Caco-2 (cell line): ENCODE measurements at regions not wholly inside any gene's neighbourhood (a gene's known extent, or its start where the extent isn't known, plus 50 kb on each side); places are given as distances from the start of the nearest gene placed in this dataset.

Experiments
- BruUV-seq: library from RNA; stranded (reverse); fragments of 400-500 nt; replicated peaks from 2 replicates; lab custom pipeline; 2021; lab: Mats Ljungman, UMichigan
- CTCF ChIA-PET: fragments of 300-600 bp; sonication (Branson Sonifier 250); formaldehyde crosslinking; loops from one replicate; lab custom pipeline; 2022; ENCODE audit warnings: antibody characterized with exemption; lab: Charles Lee
- POLR2A ChIA-PET: fragments of 300-600 bp; sonication (Branson Sonifier 250); formaldehyde crosslinking; loops from one replicate; lab custom pipeline; 2022; ENCODE audit warnings: antibody characterized with exemption; lab: Charles Lee
- DNase-seq, 2 experiments: peaks; one replicate each; pipeline versions ENCODE4 v3.0.0 to v3.0.0-alpha.2; 2020 to 2022
- H3K27me3 ChIP-seq: replicated peaks from 2 replicates; pipeline ENCODE4 v1.6.0; 2011; ENCODE audit warnings: low read length; ENCODE audit not compliant: control insufficient read depth, insufficient read depth
- H3K36me3 ChIP-seq: 2 replicates; pipeline ENCODE4 v1.5.1; 2011; ENCODE audit warnings: low read length; ENCODE audit not compliant: control insufficient read depth, insufficient read depth
- H3K4me1 ChIP-seq: fragments of 250-450 bp; sonication (Bioruptor Pico); 2 replicates; pipeline ENCODE4 v1.5.1; 2020; ENCODE audit warnings: mild to moderate bottlenecking
- H3K4me3 ChIP-seq: 2 replicates; pipeline ENCODE4 v1.5.1; 2011; ENCODE audit warnings: low read depth, mild to moderate bottlenecking, control low read depth, low read length
- H3K9me3 ChIP-seq: fragments of 250-450 bp; sonication (Bioruptor Pico); 2 replicates; pipeline ENCODE4 v1.5.1; 2020; ENCODE audit warnings: mild to moderate bottlenecking, moderate library complexity
- H3K27ac Mint-ChIP-seq: one replicate; pipeline ENCODE4 v1.8.0; 2022; ENCODE audit warnings: mixed read lengths; ENCODE audit not compliant: unreplicated experiment
- H3K27me3 Mint-ChIP-seq: one replicate; pipeline ENCODE4 v1.8.0; 2022; ENCODE audit warnings: mixed read lengths; ENCODE audit not compliant: insufficient read depth, unreplicated experiment
- H3K36me3 Mint-ChIP-seq: one replicate; pipeline ENCODE4 v1.8.0; 2022; ENCODE audit warnings: mild to moderate bottlenecking, mixed read lengths; ENCODE audit not compliant: insufficient read depth, unreplicated experiment
- H3K4me1 Mint-ChIP-seq: one replicate; pipeline ENCODE4 v1.8.0; 2022; ENCODE audit warnings: low read depth, mixed read lengths; ENCODE audit not compliant: unreplicated experiment
- H3K4me3 Mint-ChIP-seq: one replicate; pipeline ENCODE4 v1.8.0; 2022; ENCODE audit warnings: mild to moderate bottlenecking, moderate library complexity, mixed read lengths; ENCODE audit not compliant: unreplicated experiment
- H3K9me3 Mint-ChIP-seq: one replicate; pipeline ENCODE4 v1.8.0; 2022; ENCODE audit warnings: mixed read lengths; ENCODE audit not compliant: unreplicated experiment
- CTCF ChIP-seq, 2 experiments: fragments of 200-600 bp in 1 of 2; IDR thresholded peaks; 1 replicate in 1 of 2; 2 replicates in 1 of 2; pipeline versions ENCODE4 v1.5.1 to v1.8.0; 2011 to 2022; ENCODE audit warnings: antibody characterized with exemption in 1 of 2, control low read depth in 1 of 2, inconsistent platforms in 1 of 2, low read depth in 1 of 2, low read length in 1 of 2, mild to moderate bottlenecking in 1 of 2, moderate library complexity in 1 of 2; ENCODE audit not compliant: insufficient read depth in 1 of 2, severe bottlenecking in 1 of 2, unreplicated experiment in 1 of 2
- intact Hi-C: fragments of 100-400 bp; cut with micrococcal nuclease; formaldehyde crosslinking; loops from one replicate; pipeline ENCODE4 v1.10.0; 2022; ENCODE audit not compliant: unreplicated experiment

GRCh38 chr5:130692770-130693169 lies 472.3 kb downstream of the HINT1 start:
- no TSS peak for BruUV-seq
- ChIA-PET POLR2A (no interaction called here), CTCF (no interaction called here)
- no peak for TF ChIP-seq CTCF (IDR thresholded peaks at IDR 0.05; ENCODE audit: insufficient read depth in 1 of 2, low read depth in 1 of 2, low read length in 1 of 2, severe bottlenecking in 1 of 2, unreplicated experiment in 1 of 2)
- H3K36me3 ChIP-seq: no peaks in the 10 kb centered on the region
- Mint-ChIP-seq H3K4me1 (no peaks in the 10 kb centered on the region), H3K4me3 (no peak overlapping the region), H3K9me3 (peaks cover 9% of the 10 kb centered on the region), H3K27me3 (no peaks in the 10 kb centered on the region), H3K27ac (no peak overlapping the region), H3K36me3 (no peaks in the 10 kb centered on the region)
- H3K4me3 ChIP-seq: no peak overlapping the region
- no peak for DNase-seq
- no peaks in the 10 kb centered on the region for H3K9me3 ChIP-seq
- H3K4me1 ChIP-seq: no peaks in the 10 kb centered on the region
- no peaks in the 10 kb centered on the region for H3K27me3 ChIP-seq
- intact Hi-C loops: no loop called here

- no peaks in the 10 kb centered on the region for H3K27me3 ChIP-seq
- Mint-ChIP-seq H3K9me3 (peaks cover 9% of the 10 kb centered on the region), H3K36me3 (no peaks in the 10 kb centered on the region), H3K27me3 (no peaks in the 10 kb centered on the region), H3K4me1 (no peaks in the 10 kb centered on the region), H3K4me3 (no peak overlapping the region), H3K27ac (no peak overlapping the region)
- no peak for TF ChIP-seq CTCF (IDR thresholded peaks at IDR 0.05; ENCODE audit: insufficient read depth in 1 of 2, low read depth in 1 of 2, low read length in 1 of 2, severe bottlenecking in 1 of 2, unreplicated experiment in 1 of 2)
- H3K4me3 ChIP-seq: no peak overlapping the region
- BruUV-seq: no TSS peak
- no peaks in the 10 kb centered on the region for H3K4me1 ChIP-seq
- no peak for DNase-seq
- no peaks in the 10 kb centered on the region for H3K36me3 ChIP-seq
- intact Hi-C loops: no loop called here
- ChIA-PET POLR2A (no interaction called here), CTCF (no interaction called here)
- no peaks in the 10 kb centered on the region for H3K9me3 ChIP-seq
Measured at GRCh38 chr5:130689831-130690230, 475.2 kb downstream of the HINT1 start.

- Mint-ChIP-seq H3K4me1 (no peaks in the 10 kb centered on the region), H3K9me3 (peaks cover 9% of the 10 kb centered on the region), H3K27me3 (no peaks in the 10 kb centered on the region), H3K36me3 (no peaks in the 10 kb centered on the region), H3K27ac (no peak overlapping the region), H3K4me3 (no peak overlapping the region)
- BruUV-seq: no TSS peak
- no peak for DNase-seq
- H3K27me3 ChIP-seq: no peaks in the 10 kb centered on the region
- ChIA-PET POLR2A (no interaction called here), CTCF (no interaction called here)
- H3K4me3 ChIP-seq: no peak overlapping the region
- intact Hi-C loops: no loop called here
- H3K4me1 ChIP-seq: no peaks in the 10 kb centered on the region
- TF ChIP-seq CTCF (IDR thresholded peaks at IDR 0.05; ENCODE audit: insufficient read depth in 1 of 2, low read depth in 1 of 2, low read length in 1 of 2, severe bottlenecking in 1 of 2, unreplicated experiment in 1 of 2): no peak
- no peaks in the 10 kb centered on the region for H3K36me3 ChIP-seq
- H3K9me3 ChIP-seq: no peaks in the 10 kb centered on the region
Measured at GRCh38 chr5:130687085-130687733, 477.8 kb downstream of the HINT1 start.
